Peyer's patch (tissue), 4 donors: ENCODE measurements at regions not wholly inside any gene's neighbourhood (a gene's known extent, or its start where the extent isn't known, plus 50 kb on each side); places are given as distances from the start of the nearest gene placed in this dataset.
"Not testable (repeated sequence)": the region's sequence is repeated elsewhere in the genome, so short reads cannot be mapped to it uniquely, and the experiment has no call there.

Experiments
- DNase-seq, 3 donors: peaks; one replicate each; pipeline ENCODE4 v3.0.0-alpha.2; 2017 to 2019
- H3K27ac ChIP-seq, 4 donors: fragments of 200-600 bp; sonication (generic); one replicate each; pipeline ENCODE4 v1.5.1; 2016 to 2019
- H3K27me3 ChIP-seq, 2 donors: fragments of 200-600 bp; sonication (generic); one replicate each; pipeline ENCODE4 v1.5.1; 2019
- H3K36me3 ChIP-seq, 3 donors: fragments of 200-600 bp; sonication (generic); one replicate each; pipeline ENCODE4 v1.5.1; 2016 to 2019
- H3K4me1 ChIP-seq, 4 donors: fragments of 200-600 bp; sonication (generic); one replicate each; pipeline ENCODE4 v1.5.1; 2016 to 2019
- H3K4me3 ChIP-seq, 4 donors: fragments of 200-600 bp; sonication (generic); 1 replicate in 3 of 4; 2 replicates in 1 of 4; pipeline ENCODE4 v1.5.1; 2016 to 2019; ENCODE audit warnings: mild to moderate bottlenecking in 1 of 4
- H3K9me3 ChIP-seq, 4 donors: fragments of 200-600 bp; sonication (generic); one replicate each; pipeline ENCODE4 v1.5.1; 2016 to 2019; ENCODE audit warnings: mild to moderate bottlenecking in 1 of 4
- POLR2A ChIP-seq, 2 donors: fragments of 450-650 bp; IDR thresholded peaks; one replicate each; pipeline ENCODE4 v1.5.1; 2017; ENCODE audit warnings: antibody characterized with exemption in 2 of 2, mild to moderate bottlenecking in 2 of 2, moderate library complexity in 2 of 2
- TF ChIP-seq, protein P1 (sequence below), 6 experiments: fragments of 450-650 bp in 4 of 6; fragments of 200-600 bp in 2 of 6; sonication (generic) in 1 of 6; IDR thresholded peaks; one replicate each; pipeline ENCODE4 v1.5.1; 2017 to 2019; ENCODE audit warnings: antibody characterized with exemption in 6 of 6, mild to moderate bottlenecking in 3 of 6, moderate library complexity in 1 of 6

DNA sequence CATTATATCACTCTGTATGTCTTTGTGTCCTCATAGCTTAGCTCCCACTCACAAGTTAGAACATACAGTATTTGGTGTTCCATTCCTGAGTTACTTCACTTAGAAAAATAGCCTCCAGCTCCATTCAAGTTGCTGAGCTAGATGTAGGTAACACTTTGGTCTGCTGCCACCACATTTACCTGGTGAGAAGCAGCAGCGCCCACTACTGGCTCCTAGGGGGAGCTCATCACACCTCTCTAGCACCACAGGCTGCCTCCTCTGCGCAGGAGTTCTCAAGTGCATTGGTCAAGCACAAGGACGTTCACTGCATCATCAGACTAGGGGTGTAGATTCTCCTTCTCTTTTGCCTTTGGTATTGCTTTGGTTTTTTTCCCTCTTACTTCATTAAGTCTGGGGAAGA lies 530.9 kb upstream of the AUTS2 start:
- Histone ChIP-seq H3K9me3 (no peaks in the 10 kb centered on the region), H3K27me3 (no peaks in the 10 kb centered on the region), H3K27ac (no peak overlapping the region), H3K36me3 (no peaks in the 10 kb centered on the region), H3K4me3 (no peak overlapping the region), H3K4me1 (no peaks in the 10 kb centered on the region)
- no peak for TF ChIP-seq POLR2A (IDR thresholded peaks at IDR 0.05)
- TF ChIP-seq, protein P1, sequence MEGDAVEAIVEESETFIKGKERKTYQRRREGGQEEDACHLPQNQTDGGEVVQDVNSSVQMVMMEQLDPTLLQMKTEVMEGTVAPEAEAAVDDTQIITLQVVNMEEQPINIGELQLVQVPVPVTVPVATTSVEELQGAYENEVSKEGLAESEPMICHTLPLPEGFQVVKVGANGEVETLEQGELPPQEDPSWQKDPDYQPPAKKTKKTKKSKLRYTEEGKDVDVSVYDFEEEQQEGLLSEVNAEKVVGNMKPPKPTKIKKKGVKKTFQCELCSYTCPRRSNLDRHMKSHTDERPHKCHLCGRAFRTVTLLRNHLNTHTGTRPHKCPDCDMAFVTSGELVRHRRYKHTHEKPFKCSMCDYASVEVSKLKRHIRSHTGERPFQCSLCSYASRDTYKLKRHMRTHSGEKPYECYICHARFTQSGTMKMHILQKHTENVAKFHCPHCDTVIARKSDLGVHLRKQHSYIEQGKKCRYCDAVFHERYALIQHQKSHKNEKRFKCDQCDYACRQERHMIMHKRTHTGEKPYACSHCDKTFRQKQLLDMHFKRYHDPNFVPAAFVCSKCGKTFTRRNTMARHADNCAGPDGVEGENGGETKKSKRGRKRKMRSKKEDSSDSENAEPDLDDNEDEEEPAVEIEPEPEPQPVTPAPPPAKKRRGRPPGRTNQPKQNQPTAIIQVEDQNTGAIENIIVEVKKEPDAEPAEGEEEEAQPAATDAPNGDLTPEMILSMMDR (IDR thresholded peaks at IDR 0.05): peak in 2 of 6 experiments; percentile 27 to 35
- DNase-seq: no peak

DNA sequence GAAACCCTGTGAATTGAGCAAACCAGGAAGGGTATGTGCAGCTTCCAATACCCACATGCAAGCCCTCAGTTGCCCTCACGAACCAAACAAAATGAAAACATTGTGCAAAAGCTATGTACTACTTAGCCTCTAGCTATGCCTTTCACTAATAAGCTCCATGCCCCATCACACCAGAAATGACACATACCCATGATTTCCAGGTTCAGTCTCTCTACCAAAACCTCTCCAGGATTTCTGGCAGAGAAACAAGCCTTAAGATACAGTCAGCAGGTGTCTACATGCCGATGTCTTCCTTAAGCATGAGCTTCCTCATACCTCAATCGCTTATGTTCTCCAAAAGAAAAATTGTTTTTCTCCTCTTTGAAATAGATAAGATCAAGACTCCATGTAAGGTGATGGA lies 527.8 kb upstream of the AUTS2 start:
- no peaks in the 10 kb centered on the region for H3K27me3 ChIP-seq
- no peaks in the 10 kb centered on the region for H3K36me3 ChIP-seq
- no peak overlapping the region for H3K4me3 ChIP-seq
- DNase-seq: no peak
- H3K9me3 ChIP-seq: no peaks in the 10 kb centered on the region
- TF ChIP-seq, protein P1 (IDR thresholded peaks at IDR 0.05): no peak
- no peak for TF ChIP-seq POLR2A (IDR thresholded peaks at IDR 0.05)
- no peaks in the 10 kb centered on the region for H3K4me1 ChIP-seq
- H3K27ac ChIP-seq: no peak overlapping the region

DNA sequence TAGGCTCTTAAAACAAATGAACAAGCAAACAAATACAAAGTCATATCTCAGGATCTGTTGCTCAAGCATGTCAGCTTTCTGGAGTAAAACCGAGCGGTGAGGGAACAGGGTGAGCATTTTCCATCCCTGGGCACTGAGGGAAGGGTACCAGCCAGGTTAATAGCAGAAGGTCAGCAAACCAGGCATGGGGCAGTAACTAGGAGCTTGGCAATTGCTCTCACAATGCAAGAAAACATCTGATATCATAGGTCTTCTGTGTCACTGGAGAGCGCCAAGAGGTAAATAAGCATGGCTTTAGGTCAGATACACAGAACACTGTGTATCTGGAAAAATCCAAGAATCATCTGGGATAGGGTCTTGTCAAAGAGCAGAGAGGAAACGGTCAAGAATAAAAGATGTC lies 521.7 kb upstream of the AUTS2 start:
- DNase-seq: no peak
- Histone ChIP-seq H3K4me3 (no peak overlapping the region), H3K36me3 (no peaks in the 10 kb centered on the region), H3K4me1 (no peaks in the 10 kb centered on the region), H3K27ac (no peak overlapping the region), H3K27me3 (no peaks in the 10 kb centered on the region), H3K9me3 (no peaks in the 10 kb centered on the region)
- TF ChIP-seq POLR2A (IDR thresholded peaks at IDR 0.05): no peak
- TF ChIP-seq, protein P1 (IDR thresholded peaks at IDR 0.05): no peak

DNA sequence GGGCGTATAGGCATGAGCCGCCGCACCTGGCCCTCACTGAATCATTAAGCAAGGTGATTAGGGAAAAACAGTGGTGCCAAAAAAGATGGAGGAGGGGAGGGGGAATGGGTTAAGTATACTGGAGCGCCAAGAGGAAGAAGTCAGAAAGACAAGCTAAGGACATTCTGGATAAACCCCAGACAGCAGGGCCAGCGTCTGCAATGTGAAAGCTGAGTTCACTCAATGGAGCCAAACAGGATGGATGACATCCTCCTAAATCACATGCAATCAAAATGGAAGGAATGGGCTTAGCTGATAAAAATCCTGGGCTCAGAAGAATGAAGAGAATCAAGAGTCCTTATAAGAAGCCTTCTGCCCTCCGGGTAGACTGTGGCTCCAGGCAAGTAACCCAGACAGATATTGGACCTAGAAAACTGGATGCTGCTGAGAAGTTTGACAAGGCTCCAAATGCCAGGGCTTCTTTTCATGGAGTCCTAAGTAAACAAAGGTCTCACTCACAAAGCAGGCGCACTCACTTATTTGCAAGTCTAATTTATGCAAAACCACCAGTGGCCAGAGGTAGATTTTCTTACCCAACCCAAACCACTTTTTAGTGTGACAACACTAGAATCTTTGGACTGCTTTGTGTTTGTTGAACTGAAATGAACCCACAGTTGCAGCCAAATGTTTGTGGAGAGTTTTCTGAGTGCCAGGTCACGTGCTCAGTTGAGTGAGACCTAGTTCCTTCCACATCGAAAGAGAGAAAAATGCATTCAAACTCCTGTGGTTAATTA lies 519.1 kb upstream of the AUTS2 start:
- no peak overlapping the region for H3K4me3 ChIP-seq
- H3K4me1 ChIP-seq: no peaks in the 10 kb centered on the region
- no peak for DNase-seq
- H3K27me3 ChIP-seq: no peaks in the 10 kb centered on the region
- no peaks in the 10 kb centered on the region for H3K9me3 ChIP-seq
- no peaks in the 10 kb centered on the region for H3K36me3 ChIP-seq
- H3K27ac ChIP-seq: no peak overlapping the region
- TF ChIP-seq, protein P1 (IDR thresholded peaks at IDR 0.05): no peak
- TF ChIP-seq POLR2A (IDR thresholded peaks at IDR 0.05): no peak

DNA sequence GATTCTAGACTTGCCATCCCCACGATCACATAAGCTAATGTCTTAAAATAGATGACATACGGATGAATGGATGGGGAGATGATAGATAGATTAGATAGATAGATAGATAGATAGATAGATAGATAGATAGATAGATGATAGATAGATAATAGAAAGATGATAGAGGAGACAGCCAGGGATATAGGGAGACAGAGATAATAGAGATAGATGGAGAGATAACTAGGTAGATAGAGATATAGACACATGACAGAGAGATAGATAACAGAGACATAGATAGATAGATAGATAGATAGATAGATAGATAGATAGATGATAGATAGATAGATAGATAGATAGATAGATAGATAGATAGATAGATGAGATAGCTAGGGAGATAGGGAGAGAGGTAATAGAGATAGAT lies 511.0 kb upstream of the AUTS2 start:
- H3K9me3 ChIP-seq, H3K4me3 ChIP-seq, H3K27ac ChIP-seq, H3K4me1 ChIP-seq, H3K36me3 ChIP-seq, H3K27me3 ChIP-seq, DNase-seq: not testable (repeated sequence)

DNA sequence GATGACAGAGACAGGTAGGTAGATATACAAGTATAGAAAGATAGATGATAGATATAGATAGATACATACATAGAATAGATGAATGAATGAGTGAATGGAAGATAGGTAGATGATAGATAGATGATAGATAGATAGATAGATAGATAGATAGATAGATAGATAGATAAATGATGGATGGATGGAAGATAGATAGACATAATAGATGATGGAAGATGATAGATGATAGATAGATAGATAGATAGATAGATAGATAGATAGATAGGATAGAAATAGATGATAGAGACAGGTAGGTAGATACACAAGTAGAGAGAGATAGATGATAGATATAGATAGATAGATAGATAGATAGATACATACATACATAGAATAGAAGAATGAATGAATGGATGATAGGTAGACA lies 510.1 kb upstream of the AUTS2 start:
- no peak overlapping the region for H3K27ac ChIP-seq
- H3K4me3 ChIP-seq: no peak overlapping the region
- H3K4me1 ChIP-seq: no peaks in the 10 kb centered on the region
- no peaks in the 10 kb centered on the region for H3K36me3 ChIP-seq
- no peaks in the 10 kb centered on the region for H3K9me3 ChIP-seq
- H3K27me3 ChIP-seq: no peaks in the 10 kb centered on the region
- no peak for TF ChIP-seq POLR2A (IDR thresholded peaks at IDR 0.05)
- TF ChIP-seq, protein P1 (IDR thresholded peaks at IDR 0.05): no peak
- no peak for DNase-seq
